COLO668 (cell line): ENCODE measurements at regions not wholly inside any gene's neighbourhood (a gene's known extent, or its start where the extent isn't known, plus 50 kb on each side); places are given as distances from the start of the nearest gene placed in this dataset.

ENCODE experiments used
- DNase-seq: peaks from one replicate; lab custom pipeline; 2025; ENCODE audit not compliant: unreplicated experiment; lab: John Stamatoyannopoulos, UW

GRCh38 chr12:115160271-115161128, 476.5 kb upstream of the TBX3 start:
- DNase-seq, result no peak

GRCh38 chr12:115158816-115159215, 474.8 kb upstream of the TBX3 start:
- no peak for DNase-seq

GRCh38 chr12:115155665-115156645, 472.0 kb upstream of the TBX3 start:
- DNase-seq, result no peak

GRCh38 chr12:115149685-115150378, 465.9 kb upstream of the TBX3 start:
- no peak for DNase-seq

GRCh38 chr12:115149279-115149678, 465.3 kb upstream of the TBX3 start:
- DNase-seq, result no peak

GRCh38 chr12:115147916-115148315, 463.9 kb upstream of the TBX3 start:
- DNase-seq, result no peak

GRCh38 chr12:115146453-115146852, 462.5 kb upstream of the TBX3 start:
- no peak for DNase-seq

- DNase-seq, result no peak
Observed at GRCh38 chr12:115144425-115144824, 460.4 kb upstream of the TBX3 start.

- no peak for DNase-seq
Observed at GRCh38 chr12:115140981-115141655, 457.1 kb upstream of the TBX3 start.

- DNase-seq, result no peak
Observed at GRCh38 chr12:115137812-115138521, 454.0 kb upstream of the TBX3 start.

GRCh38 chr12:115135800-115136211, 451.8 kb upstream of the TBX3 start:
- DNase-seq, result no peak

- no peak for DNase-seq
Observed at GRCh38 chr12:115134298-115134697, 450.3 kb upstream of the TBX3 start.

- no peak for DNase-seq
Observed at GRCh38 chr12:115132905-115133304, 448.9 kb upstream of the TBX3 start.

- no peak for DNase-seq
Observed at GRCh38 chr12:115132145-115132544, 448.2 kb upstream of the TBX3 start.

- no peak for DNase-seq
Observed at GRCh38 chr12:115129727-115130126, 445.8 kb upstream of the TBX3 start.

- no peak for DNase-seq
Observed at GRCh38 chr12:115121053-115121452, 437.1 kb upstream of the TBX3 start.

- no peak for DNase-seq
Observed at GRCh38 chr12:115118177-115118724, 434.3 kb upstream of the TBX3 start.

- DNase-seq, result no peak
Observed at GRCh38 chr12:115114140-115114539, 430.2 kb upstream of the TBX3 start.

- no peak for DNase-seq
Observed at GRCh38 chr12:115109863-115110262, 425.9 kb upstream of the TBX3 start.
